ENCODE measurements at regions not wholly inside any gene's neighbourhood (a gene's known extent, or its start where the extent isn't known, plus 50 kb on each side); places are given as distances from the start of the nearest gene placed in this dataset.

GRCh38 chr5:158236511-158237335 lies 377.8 kb upstream of the CLINT1 start:
- H3K9ac ChIP-seq (ENCODE audit: control insufficient read depth, insufficient read depth, low read length): no peak overlapping the region
- DNase-seq (ENCODE audit: low read depth, low spot score): no peak
- in situ Hi-C loops (cut with MboI): no loop called here
- H3K4me1 ChIP-seq (ENCODE audit: control insufficient read depth, insufficient read depth, low read length): no peaks in the 10 kb centered on the region
- FAIRE-seq: no peak
- no peaks in the 10 kb centered on the region for H3K36me3 ChIP-seq (ENCODE audit: control insufficient read depth in 2 of 2, insufficient read depth in 2 of 2, low read length in 1 of 2)
- WGBS (ENCODE audit: insufficient coverage, insufficient replicate concordance, low lambda C conversion rate, missing lambda C conversion rate): 2% methylated on average over 3 of the region's 3 CpGs
- no peak overlapping the region for H3K27ac ChIP-seq (ENCODE audit: control insufficient read depth, insufficient read depth)
- no peak overlapping the region for H2AFZ ChIP-seq (ENCODE audit: control insufficient read depth, low read depth, low read length)
- TF ChIP-seq POLR2A (IDR thresholded peaks at IDR 0.05; ENCODE audit: low read depth, low read length) (no peak), HDAC6 (IDR thresholded peaks at IDR 0.05; ENCODE audit: unreplicated experiment) (no peak), EGR1 (IDR thresholded peaks at IDR 0.05; ENCODE audit: borderline replicate concordance in 1 of 2, low read depth in 2 of 2, low read length in 2 of 2) (no peak)
- ATAC-seq: no peak
- no peaks in the 10 kb centered on the region for H3K79me2 ChIP-seq (ENCODE audit: control insufficient read depth, insufficient read depth, low read length)
- no peak overlapping the region for H3K4me2 ChIP-seq (ENCODE audit: control insufficient read depth, insufficient read depth)
- H3K4me3 ChIP-seq: no peak overlapping the region
- no peaks in the 10 kb centered on the region; the same call in 2 of the 3 replicates for H3K9me3 ChIP-seq (replicated peaks; ENCODE audit: control insufficient read depth, insufficient read depth, low read length)
- ChIA-PET SMC1A (ENCODE audit: uncharacterized antibody, unreplicated experiment) (interaction anchor here (1.2 kb wide), 1 partner anchor 25 kb away, joined by 3 read pairs; no protein-coding TSS in a partner anchor), RAD21 (ENCODE audit: unreplicated experiment) (no interaction called here), CTCF (no interaction called here), POLR2A (no interaction called here)
- no peaks in the 10 kb centered on the region for H3K27me3 ChIP-seq (replicated peaks in 1 of 2; ENCODE audit: control insufficient read depth in 2 of 2, insufficient read depth in 2 of 2, low read length in 1 of 2)
- BruUV-seq (replicated peaks): no TSS peak
- intact Hi-C loops (cut with micrococcal nuclease; ENCODE audit: unreplicated experiment): no loop called here
- no peaks in the 10 kb centered on the region for H4K20me1 ChIP-seq (ENCODE audit: control insufficient read depth, insufficient read depth)

GRCh38 chr5:158235159-158235547 lies 376.2 kb upstream of the CLINT1 start:
- no peak overlapping the region for H3K27ac ChIP-seq (ENCODE audit: control insufficient read depth, insufficient read depth)
- ChIA-PET RAD21 (ENCODE audit: unreplicated experiment) (no interaction called here), SMC1A (ENCODE audit: uncharacterized antibody, unreplicated experiment) (interaction anchor here (0.7 to 1.2 kb wide), 2 partner anchors 27 to 224 kb away, joined by 3 read pairs; no protein-coding TSS in a partner anchor), POLR2A (no interaction called here), CTCF (interaction anchor here (0.7 kb wide), 1 partner anchor 21 kb away, joined by 3 read pairs; no protein-coding TSS in a partner anchor)
- H3K36me3 ChIP-seq (ENCODE audit: control insufficient read depth in 2 of 2, insufficient read depth in 2 of 2, low read length in 1 of 2): no peaks in the 10 kb centered on the region
- no peaks in the 10 kb centered on the region for H3K79me2 ChIP-seq (ENCODE audit: control insufficient read depth, insufficient read depth, low read length)
- WGBS (ENCODE audit: insufficient coverage, insufficient replicate concordance, low lambda C conversion rate, missing lambda C conversion rate): 25% methylated on average over 4 of the region's 4 CpGs
- no peak for FAIRE-seq
- H3K4me3 ChIP-seq: no peak overlapping the region
- no peaks in the 10 kb centered on the region for H3K27me3 ChIP-seq (replicated peaks in 1 of 2; ENCODE audit: control insufficient read depth in 2 of 2, insufficient read depth in 2 of 2, low read length in 1 of 2)
- H3K9me3 ChIP-seq (replicated peaks; ENCODE audit: control insufficient read depth, insufficient read depth, low read length): no peaks in the 10 kb centered on the region; the same call in 2 of the 3 replicates
- no TSS peak for BruUV-seq (replicated peaks)
- no peak overlapping the region for H3K4me2 ChIP-seq (ENCODE audit: control insufficient read depth, insufficient read depth)
- H2AFZ ChIP-seq (ENCODE audit: control insufficient read depth, low read depth, low read length): no peak overlapping the region
- H3K9ac ChIP-seq (ENCODE audit: control insufficient read depth, insufficient read depth, low read length): no peak overlapping the region
- no peak for DNase-seq (ENCODE audit: low read depth, low spot score)
- intact Hi-C loops (cut with micrococcal nuclease; ENCODE audit: unreplicated experiment): no loop called here
- H3K4me1 ChIP-seq (ENCODE audit: control insufficient read depth, insufficient read depth, low read length): no peaks in the 10 kb centered on the region
- H4K20me1 ChIP-seq (ENCODE audit: control insufficient read depth, insufficient read depth): no peaks in the 10 kb centered on the region
- ATAC-seq: no peak
- in situ Hi-C loops (cut with MboI): no loop called here
- TF ChIP-seq, protein P1, sequence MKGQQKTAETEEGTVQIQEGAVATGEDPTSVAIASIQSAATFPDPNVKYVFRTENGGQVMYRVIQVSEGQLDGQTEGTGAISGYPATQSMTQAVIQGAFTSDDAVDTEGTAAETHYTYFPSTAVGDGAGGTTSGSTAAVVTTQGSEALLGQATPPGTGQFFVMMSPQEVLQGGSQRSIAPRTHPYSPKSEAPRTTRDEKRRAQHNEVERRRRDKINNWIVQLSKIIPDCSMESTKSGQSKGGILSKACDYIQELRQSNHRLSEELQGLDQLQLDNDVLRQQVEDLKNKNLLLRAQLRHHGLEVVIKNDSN (IDR thresholded peaks at IDR 0.05; ENCODE audit: borderline replicate concordance, extremely low read length, insufficient read depth, low read depth, low read length): no peak
- TF ChIP-seq GABPA (IDR thresholded peaks at IDR 0.05; ENCODE audit: low read depth) (no peak), HDAC2 (IDR thresholded peaks at IDR 0.05) (no peak), CBX3 (IDR thresholded peaks at IDR 0.05; ENCODE audit: borderline replicate concordance, low read depth) (no peak), NR2F1 (conservative IDR thresholded peaks at IDR 0.05) (no peak), CREB1 (IDR thresholded peaks at IDR 0.05; ENCODE audit: low read depth) (no peak), GATAD2B (conservative IDR thresholded peaks at IDR 0.05; ENCODE audit: low read depth) (no peak), DPF2 (IDR thresholded peaks at IDR 0.05) (no peak), RAD21 (IDR thresholded peaks at IDR 0.05; ENCODE audit: insufficient read depth, low read depth, low read length) (no peak), SP1 (IDR thresholded peaks at IDR 0.05; ENCODE audit: low read depth, low read length) (no peak), KLF5 (IDR thresholded peaks at IDR 0.05; ENCODE audit: partially characterized antibody) (no peak), ZZZ3 (IDR thresholded peaks at IDR 0.05; ENCODE audit: control insufficient read depth, insufficient read length, low read depth) (no peak)
- TF ChIP-seq, protein P2, sequence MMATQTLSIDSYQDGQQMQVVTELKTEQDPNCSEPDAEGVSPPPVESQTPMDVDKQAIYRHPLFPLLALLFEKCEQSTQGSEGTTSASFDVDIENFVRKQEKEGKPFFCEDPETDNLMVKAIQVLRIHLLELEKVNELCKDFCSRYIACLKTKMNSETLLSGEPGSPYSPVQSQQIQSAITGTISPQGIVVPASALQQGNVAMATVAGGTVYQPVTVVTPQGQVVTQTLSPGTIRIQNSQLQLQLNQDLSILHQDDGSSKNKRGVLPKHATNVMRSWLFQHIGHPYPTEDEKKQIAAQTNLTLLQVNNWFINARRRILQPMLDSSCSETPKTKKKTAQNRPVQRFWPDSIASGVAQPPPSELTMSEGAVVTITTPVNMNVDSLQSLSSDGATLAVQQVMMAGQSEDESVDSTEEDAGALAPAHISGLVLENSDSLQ (IDR thresholded peaks at IDR 0.05): no peak
